H9 (cell line): ENCODE measurements at regions not wholly inside any gene's neighbourhood (a gene's known extent, or its start where the extent isn't known, plus 50 kb on each side); places are given as distances from the start of the nearest gene placed in this dataset.

Source experiments
- DNase-seq: peaks from one replicate; pipeline ENCODE4 v3.0.0-alpha.2; 2017
- H2AFZ ChIP-seq: one replicate; pipeline ENCODE4 v1.6.1; 2013; ENCODE audit warnings: mild to moderate bottlenecking, low read length, control low read depth, moderate library complexity
- H2AK5ac ChIP-seq: 2 replicates; pipeline ENCODE4 v1.6.1; 2013; ENCODE audit warnings: low read length, control low read depth, mixed read lengths; ENCODE audit not compliant: insufficient read length
- H2BK120ac ChIP-seq: one replicate; pipeline ENCODE4 v1.6.1; 2013; ENCODE audit warnings: low read depth, mild to moderate bottlenecking, low read length, control low read depth, inconsistent platforms; ENCODE audit not compliant: poor library complexity, severe bottlenecking
- H2BK12ac ChIP-seq: 2 replicates; pipeline ENCODE4 v1.6.1; 2013; ENCODE audit warnings: low read length, control low read depth, mixed read lengths, low read depth; ENCODE audit not compliant: insufficient read length
- H2BK15ac ChIP-seq: 2 replicates; pipeline ENCODE4 v1.6.1; 2013; ENCODE audit warnings: low read depth, low read length, control low read depth
- H2BK20ac ChIP-seq: one replicate; pipeline ENCODE4 v1.6.1; 2013; ENCODE audit warnings: low read depth, mild to moderate bottlenecking, low read length, control low read depth, inconsistent platforms; ENCODE audit not compliant: poor library complexity, severe bottlenecking
- H2BK5ac ChIP-seq: 2 replicates; pipeline ENCODE4 v1.6.1; 2013; ENCODE audit warnings: low read length, control low read depth, mixed read lengths; ENCODE audit not compliant: insufficient read length
- H3K14ac ChIP-seq: 2 replicates; pipeline ENCODE4 v1.6.1; 2013; ENCODE audit warnings: low read length, control low read depth; ENCODE audit not compliant: insufficient read depth
- H3K18ac ChIP-seq: 2 replicates; pipeline ENCODE4 v1.6.1; 2013; ENCODE audit warnings: low read depth, mild to moderate bottlenecking, mixed read lengths, low read length, control low read depth; ENCODE audit not compliant: insufficient read length
- H3K23ac ChIP-seq: 2 replicates; pipeline ENCODE4 v1.6.1; 2013; ENCODE audit warnings: low read length, control low read depth, mixed read lengths, low read depth; ENCODE audit not compliant: insufficient read length
- H3K23me2 ChIP-seq: 2 replicates; pipeline ENCODE4 v1.6.1; 2013; ENCODE audit warnings: low read depth, mild to moderate bottlenecking, mixed read lengths, low read length, control low read depth; ENCODE audit not compliant: insufficient read length, poor library complexity, severe bottlenecking
- H3K27ac ChIP-seq: 2 replicates; pipeline ENCODE4 v1.5.1; 2013; ENCODE audit warnings: low read length, control low read depth, mixed read lengths, low read depth; ENCODE audit not compliant: insufficient read length
- H3K27me3 ChIP-seq: 2 replicates; pipeline ENCODE4 v1.6.1; 2013; ENCODE audit warnings: low read length, control low read depth, inconsistent platforms; ENCODE audit not compliant: insufficient read depth
- H3K4ac ChIP-seq: 2 replicates; pipeline ENCODE4 v1.6.1; 2013; ENCODE audit warnings: low read depth, mild to moderate bottlenecking, control low read depth, inconsistent platforms, low read length, moderate library complexity
- H3K4me1 ChIP-seq: 2 replicates; pipeline ENCODE4 v1.6.1; 2013; ENCODE audit warnings: low read length, control low read depth, inconsistent platforms; ENCODE audit not compliant: insufficient read depth
- H3K4me2 ChIP-seq: 2 replicates; pipeline ENCODE4 v1.6.1; 2013; ENCODE audit warnings: low read length, control low read depth, mixed read lengths; ENCODE audit not compliant: insufficient read length, insufficient read depth
- H3K56ac ChIP-seq: 2 replicates; pipeline ENCODE4 v1.6.1; 2013; ENCODE audit warnings: low read depth, mild to moderate bottlenecking, mixed read lengths, low read length, control low read depth; ENCODE audit not compliant: insufficient read length
- H3K79me1 ChIP-seq: 2 replicates; pipeline ENCODE4 v1.6.1; 2013; ENCODE audit warnings: low read depth, mild to moderate bottlenecking, moderate library complexity, low read length, control low read depth, inconsistent platforms; ENCODE audit not compliant: insufficient read depth, poor library complexity, severe bottlenecking
- H3K79me2 ChIP-seq: 2 replicates; pipeline ENCODE4 v1.6.1; 2013; ENCODE audit warnings: low read length, control low read depth, inconsistent platforms; ENCODE audit not compliant: insufficient read depth
- H3K9ac ChIP-seq: 2 replicates; pipeline ENCODE4 v1.6.1; 2013; ENCODE audit warnings: low read length, control low read depth, mixed read lengths; ENCODE audit not compliant: insufficient read length; ENCODE audit errors: extremely low read depth
- H3K9me3 ChIP-seq: one replicate; pipeline ENCODE4 v1.6.1; 2013; ENCODE audit warnings: low read depth, low read length, inconsistent platforms; ENCODE audit not compliant: control insufficient read depth
- H3T11ph ChIP-seq: one replicate; pipeline ENCODE4 v1.6.1; 2013; ENCODE audit warnings: mild to moderate bottlenecking, low read length, control low read depth, inconsistent platforms
- H4K20me1 ChIP-seq: one replicate; pipeline ENCODE4 v1.6.1; 2013; ENCODE audit not compliant: control insufficient read depth, insufficient read length, insufficient read depth
- H4K5ac ChIP-seq: 2 replicates; pipeline ENCODE4 v1.6.1; 2013; ENCODE audit warnings: low read depth, mild to moderate bottlenecking, mixed read lengths, low read length, control low read depth; ENCODE audit not compliant: insufficient read length
- H4K8ac ChIP-seq: replicated peaks from 2 replicates; pipeline ENCODE4 v1.6.1; 2013; ENCODE audit warnings: low read length, control low read depth, mixed read lengths, low read depth; ENCODE audit not compliant: insufficient read length
- H4K91ac ChIP-seq: 2 replicates; pipeline ENCODE4 v1.6.1; 2013; ENCODE audit warnings: low read depth, mild to moderate bottlenecking, moderate library complexity, mixed read lengths, low read length, control low read depth; ENCODE audit not compliant: insufficient read length
- H3K27ac Mint-ChIP-seq, 3 experiments: 2 replicates in 2 of 3; 3 replicates in 1 of 3; pipeline ENCODE4 v1.8.0; 2020 to 2021; ENCODE audit warnings: mixed read lengths in 3 of 3, mild to moderate bottlenecking in 1 of 3, moderate library complexity in 1 of 3
- H3K27me3 Mint-ChIP-seq: 2 replicates; pipeline ENCODE4 v1.8.0; 2021; ENCODE audit warnings: low read depth, mild to moderate bottlenecking, moderate library complexity, mixed read lengths
- H3K36me3 Mint-ChIP-seq, 3 experiments: 2 replicates in 2 of 3; 3 replicates in 1 of 3; pipeline ENCODE4 v1.8.0; 2020 to 2021; ENCODE audit warnings: low read depth in 3 of 3, mixed read lengths in 3 of 3; ENCODE audit not compliant: insufficient read depth in 1 of 3
- H3K4me1 Mint-ChIP-seq, 2 experiments: 2 replicates each; pipeline ENCODE4 v1.8.0; 2020; ENCODE audit warnings: mixed read lengths in 2 of 2
- H3K4me3 Mint-ChIP-seq, 2 experiments: 2 replicates in 1 of 2; 3 replicates in 1 of 2; pipeline ENCODE4 v1.8.0; 2020 to 2021; ENCODE audit warnings: mild to moderate bottlenecking in 2 of 2, mixed read lengths in 2 of 2, moderate library complexity in 1 of 2
- H3K9me3 Mint-ChIP-seq, 2 experiments: 2 replicates in 1 of 2; 3 replicates in 1 of 2; pipeline ENCODE4 v1.8.0; 2020; ENCODE audit warnings: mild to moderate bottlenecking in 2 of 2, mixed read lengths in 2 of 2, moderate library complexity in 1 of 2
- CTCF ChIP-seq: fragments of 200-600 bp; sonication (generic); conservative IDR thresholded peaks from 3 replicates; pipeline ENCODE4 v1.8.0; 2021; ENCODE audit warnings: antibody characterized with exemption, mild to moderate bottlenecking
- WGBS: extraction: QIAGEN DNeasy Blood & Tissue Kit; methylation state at CpG from one replicate; pipeline ENCODE4 v1.1.7; 2013; ENCODE audit warnings: missing lambda C conversion rate, low lambda C conversion rate, mixed read lengths; ENCODE audit not compliant: insufficient read length; ENCODE audit errors: extremely low coverage; 5-methylcytosine and 5-hydroxymethylcytosine counted together

GRCh38 chr2:129548880-129549279, 430.6 kb upstream of the RAB6C start:
- Histone ChIP-seq H3K4ac (no peak overlapping the region), H2AFZ (no peak overlapping the region), H2BK12ac (no peak overlapping the region), H3K9me3 (no peaks in the 10 kb centered on the region), H3K23me2 (no peaks in the 10 kb centered on the region), H2AK5ac (no peak overlapping the region), H4K5ac (no peak overlapping the region), H3K14ac (no peak overlapping the region), H3K56ac (no peak overlapping the region), H2BK20ac (no peak overlapping the region), H3K4me2 (no peak overlapping the region), H2BK15ac (no peak overlapping the region), H4K8ac (no peak overlapping the region), H3K27me3 (no peaks in the 10 kb centered on the region), H3K9ac (no peak overlapping the region), H4K91ac (no peak overlapping the region), H3K79me2 (no peaks in the 10 kb centered on the region), H3K18ac (no peak overlapping the region), H3K4me1 (no peaks in the 10 kb centered on the region), H3K27ac (no peak overlapping the region), H2BK5ac (no peak overlapping the region), H3K23ac (no peak overlapping the region), H3T11ph (no peak overlapping the region), H4K20me1 (no peaks in the 10 kb centered on the region), H3K79me1 (no peaks in the 10 kb centered on the region), H2BK120ac (no peak overlapping the region)
- Mint-ChIP-seq H3K9me3 (peaks cover 8 to 11% of the 10 kb centered on the region in 2 experiments; a peak in 4 of 5 replicates), H3K27me3 (peaks cover 6% of the 10 kb centered on the region), H3K4me1 (peaks cover 10 to 21% of the 10 kb centered on the region in 2 experiments), H3K27ac (no peak overlapping the region), H3K4me3 (no peak overlapping the region), H3K36me3 (peaks cover 0 to 7% (median under 1%) of the 10 kb centered on the region in 3 experiments; a peak in 3 of 7 replicates)
- TF ChIP-seq CTCF, result no peak
- no CpG with 5 or more reads among the region's 3 CpGs for WGBS
- no peak for DNase-seq
